ENCODE measurements at regions not wholly inside any gene's neighbourhood (a gene's known extent, or its start where the extent isn't known, plus 50 kb on each side); places are given as distances from the start of the nearest gene placed in this dataset.

GRCh38 chr17:77464988-77465357, 324.2 kb downstream of the SEC14L1 start:
- DNase-seq: no peak

- no peak for DNase-seq
Measured at GRCh38 chr17:77465358-77466041, 324.7 kb downstream of the SEC14L1 start.

DNA sequence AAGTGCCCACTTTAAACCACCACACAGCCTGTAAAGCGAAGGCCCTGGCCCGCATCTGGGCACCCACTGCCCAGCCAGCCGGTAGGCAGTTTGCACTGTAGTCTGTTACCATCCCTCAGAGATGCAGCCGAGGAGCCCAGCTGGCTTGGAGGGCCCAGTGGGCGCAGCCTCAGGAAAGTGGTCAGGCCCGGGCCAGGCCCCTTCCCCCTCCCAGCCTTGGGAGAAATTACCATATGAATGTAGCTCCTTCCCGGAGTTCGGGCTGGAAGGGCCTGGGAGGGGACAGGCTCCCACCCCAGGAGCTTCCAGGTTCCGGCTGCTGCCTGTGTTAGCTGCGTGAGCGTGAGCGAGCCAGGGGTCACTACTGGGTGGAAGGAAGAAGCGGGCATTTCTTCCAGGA, 325.4 kb downstream of the SEC14L1 start:
- DNase-seq: no peak

DNA sequence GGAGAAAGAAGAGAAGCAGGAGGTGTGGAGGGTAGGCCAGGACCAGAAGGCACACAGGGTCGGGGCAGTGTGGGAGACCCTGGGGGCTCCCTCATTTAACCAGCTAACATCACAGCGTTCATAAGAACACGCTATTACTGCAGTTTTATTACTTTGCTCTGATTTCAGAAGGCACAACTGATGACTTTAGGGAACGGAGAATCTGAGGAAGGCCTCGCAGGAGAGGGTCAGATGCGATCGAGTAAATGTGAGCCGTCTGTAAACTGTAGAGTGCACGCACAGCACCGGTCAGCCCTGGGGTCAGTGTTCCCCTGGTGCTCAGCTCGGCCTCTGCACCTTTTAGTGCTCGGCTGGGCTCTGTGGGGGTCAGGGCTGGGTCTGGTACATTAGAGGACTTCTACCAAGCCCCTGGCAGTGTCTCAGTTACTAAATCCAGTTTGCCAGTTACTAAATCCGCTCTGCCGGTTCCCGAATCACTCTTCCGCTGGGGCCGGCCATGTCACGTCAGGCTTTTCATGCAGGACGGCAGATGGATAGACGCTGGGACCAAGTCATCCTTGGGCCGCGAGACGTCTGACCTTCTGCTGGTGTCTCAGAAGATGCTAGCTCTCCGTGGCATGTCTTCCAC, 325.9 kb downstream of the SEC14L1 start:
- DNase-seq: no peak

DNA sequence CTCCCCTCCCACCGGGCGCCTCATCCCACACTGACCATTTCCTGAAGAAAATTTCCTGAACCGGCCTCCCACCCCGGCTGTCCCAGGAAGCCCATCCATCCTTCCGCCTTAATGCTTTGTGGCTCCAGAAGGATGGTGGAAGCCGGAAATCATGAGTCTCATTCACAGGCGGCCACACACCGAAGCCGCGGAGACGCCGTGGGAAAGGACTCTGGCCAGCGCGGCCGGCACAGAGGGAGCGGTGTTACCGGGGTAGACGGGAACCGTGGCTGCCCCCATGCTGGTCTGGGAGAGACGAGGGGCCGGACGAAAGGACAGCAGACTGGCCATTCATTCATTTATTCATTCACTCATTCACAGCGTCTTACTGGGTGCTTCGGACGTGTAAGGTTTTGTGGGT, 326.8 kb downstream of the SEC14L1 start:
- no peak for DNase-seq

- no peak for DNase-seq
Measured at GRCh38 chr17:77468897-77469296, 328.1 kb downstream of the SEC14L1 start.

GRCh38 chr17:77470330-77470786, 329.6 kb downstream of the SEC14L1 start:
- DNase-seq: no peak

DNA sequence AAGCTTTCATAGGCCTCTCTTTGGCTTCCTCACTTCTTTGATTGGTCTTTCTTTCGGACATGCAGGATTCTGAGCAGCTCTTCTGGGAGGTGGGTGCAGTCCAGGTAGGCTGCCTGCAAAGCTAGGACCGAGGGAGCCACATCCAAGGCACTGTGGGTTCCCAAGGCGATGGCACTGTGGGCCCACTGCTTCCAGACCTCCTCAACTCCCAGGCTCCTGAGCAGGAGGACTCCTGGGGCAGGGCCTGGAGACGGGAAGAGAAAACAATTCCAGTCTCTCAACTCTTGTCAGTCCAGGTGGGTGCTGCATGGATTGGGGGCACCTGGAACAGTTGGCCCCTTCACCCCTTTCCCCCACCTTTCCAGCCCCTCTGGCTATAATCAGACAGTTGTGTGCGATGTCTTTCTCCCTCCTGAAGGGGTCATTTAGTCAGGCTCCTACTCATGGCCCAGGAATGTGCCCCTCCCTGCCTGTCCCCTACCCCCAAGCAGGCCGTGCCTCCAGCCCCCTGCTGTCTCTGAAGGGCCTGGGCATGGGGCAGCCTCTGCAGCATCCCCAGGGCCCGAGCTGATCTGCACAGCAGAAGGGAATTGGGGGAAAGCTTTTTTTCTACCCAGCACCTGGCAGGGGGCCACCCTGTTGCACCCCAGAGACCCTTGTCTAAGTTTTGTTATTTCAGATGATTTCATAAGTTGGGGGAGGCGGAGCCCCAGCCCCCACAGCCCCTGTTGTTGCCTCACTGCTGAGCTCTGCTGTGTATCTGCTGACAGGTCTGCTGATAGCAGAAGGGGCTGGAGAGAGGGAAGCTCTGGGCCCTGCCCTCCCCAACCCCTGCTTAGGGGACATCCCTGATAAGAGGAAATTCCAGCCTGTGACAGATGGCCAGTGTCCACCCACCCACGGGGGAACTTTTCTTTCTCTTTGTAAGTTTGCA, 330.3 kb downstream of the SEC14L1 start:
- DNase-seq: no peak

GRCh38 chr17:77471984-77472461, 331.3 kb downstream of the SEC14L1 start:
- DNase-seq: peak; percentile 20

DNA sequence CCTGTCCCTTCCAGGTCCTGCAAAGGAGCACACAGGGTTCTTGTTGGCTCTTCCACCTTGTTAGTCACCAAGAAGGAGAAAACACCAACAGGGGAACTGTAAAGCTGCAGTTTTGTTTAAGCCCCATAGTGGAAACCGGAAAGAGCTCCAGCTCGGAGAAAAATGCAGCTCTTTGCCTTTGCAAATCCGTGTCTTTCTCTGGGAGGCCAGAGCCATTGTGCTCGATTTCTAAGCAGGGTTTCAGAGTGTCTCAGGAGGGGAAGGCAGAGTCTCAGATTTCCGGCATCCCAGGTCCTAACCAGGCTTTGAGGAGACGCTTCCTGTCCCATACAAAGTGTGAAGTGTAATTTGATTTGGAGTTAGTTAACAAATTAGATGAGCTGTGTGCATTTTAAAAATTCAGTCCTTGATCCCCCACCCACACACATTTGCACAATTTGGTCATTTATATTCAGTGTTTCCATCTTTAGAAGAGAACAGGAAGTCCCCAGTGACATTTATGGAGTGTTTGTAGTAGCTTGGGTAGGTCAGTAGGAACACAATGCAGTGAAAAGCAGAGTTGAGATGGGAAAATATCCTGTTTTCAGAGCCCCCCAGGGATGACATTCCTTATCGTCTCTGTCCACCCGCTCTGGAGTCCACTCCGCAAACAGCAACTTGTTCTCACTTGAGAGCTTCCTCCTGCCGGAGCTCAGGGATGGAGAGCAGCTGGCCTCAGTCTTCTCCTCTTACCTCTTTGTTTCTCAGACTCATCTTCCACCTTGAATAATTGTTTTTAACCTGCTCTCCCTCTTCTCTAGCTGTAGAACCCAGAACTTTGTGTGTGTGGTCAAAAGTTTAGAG, 331.9 kb downstream of the SEC14L1 start:
- no peak for DNase-seq

- no peak for DNase-seq
Measured at GRCh38 chr17:77473615-77474226, 333.0 kb downstream of the SEC14L1 start.

GRCh38 chr17:77474292-77474988, 333.7 kb downstream of the SEC14L1 start:
- no peak for DNase-seq

DNA sequence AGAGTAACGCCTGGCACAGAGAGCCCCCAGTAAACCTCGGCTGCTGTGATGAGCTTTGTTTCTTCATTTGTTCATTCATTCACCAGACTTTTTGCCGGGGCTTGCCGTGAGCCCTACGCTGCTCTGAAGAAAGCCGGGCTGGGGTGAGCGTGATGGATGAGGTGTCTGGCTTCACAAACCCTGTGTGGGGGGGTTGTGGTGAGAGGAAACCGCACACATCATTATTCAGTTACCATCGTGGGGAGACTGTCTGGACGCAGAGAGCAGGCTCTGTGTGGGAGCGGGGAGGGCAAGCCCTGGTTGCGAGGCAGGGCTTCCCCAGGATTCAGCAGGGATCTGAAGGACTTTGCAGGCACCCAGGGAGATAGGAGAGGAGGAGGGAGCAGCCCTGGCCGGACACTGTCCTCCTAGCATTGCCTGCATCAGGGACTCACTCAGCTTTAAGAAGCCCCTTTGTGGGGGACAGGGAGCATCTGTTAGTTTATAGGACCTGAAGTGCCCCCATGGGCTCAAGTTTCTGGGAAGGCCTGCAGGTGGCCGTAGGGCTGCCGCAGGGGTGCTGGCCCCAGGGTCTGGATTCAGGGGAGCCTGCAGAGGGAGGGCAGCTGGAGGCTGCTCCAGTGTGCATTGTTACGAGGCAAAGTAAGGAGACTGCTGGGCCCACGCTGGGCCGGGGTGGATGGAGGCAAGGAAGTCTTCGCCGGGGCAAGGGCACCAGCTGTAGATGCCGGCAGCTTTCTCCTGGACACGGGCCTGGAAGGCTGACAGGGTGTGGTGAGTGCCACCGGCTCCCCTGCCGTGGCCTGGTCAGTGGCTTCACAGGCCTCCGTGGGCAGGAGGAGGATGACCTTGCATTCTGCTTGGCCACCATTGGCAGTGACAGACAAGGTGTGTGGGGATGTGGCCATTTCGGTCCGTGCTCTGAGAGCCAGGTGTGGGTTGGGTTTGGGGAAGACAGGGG, 334.5 kb downstream of the SEC14L1 start:
- DNase-seq: no peak

- no peak for DNase-seq
Measured at GRCh38 chr17:77476006-77476405, 335.2 kb downstream of the SEC14L1 start.

- no peak for DNase-seq
Measured at GRCh38 chr17:77476498-77476897, 335.7 kb downstream of the SEC14L1 start.

- DNase-seq: peak; percentile 38
Measured at GRCh38 chr17:77476931-77477805, 336.4 kb downstream of the SEC14L1 start.

DNA sequence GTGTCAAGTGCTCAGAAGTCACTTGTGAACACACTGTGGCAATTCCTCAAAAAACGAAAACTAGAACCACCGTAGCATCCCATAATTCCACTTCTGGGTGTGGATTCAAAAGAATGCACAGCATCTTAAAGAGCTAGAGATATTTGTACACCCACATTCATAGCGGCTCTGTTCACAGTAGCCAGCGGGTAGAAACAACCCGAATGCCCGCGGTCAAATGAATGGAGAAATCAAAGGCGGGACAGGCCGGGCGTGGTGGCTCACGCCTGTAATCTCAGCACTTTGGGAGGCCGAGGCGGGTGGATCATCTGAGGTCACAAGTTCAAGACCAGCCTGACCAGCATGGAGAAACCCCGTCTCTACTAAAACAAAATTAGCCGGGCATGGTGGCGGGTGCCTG, 337.5 kb downstream of the SEC14L1 start:
- no peak for DNase-seq

DNA sequence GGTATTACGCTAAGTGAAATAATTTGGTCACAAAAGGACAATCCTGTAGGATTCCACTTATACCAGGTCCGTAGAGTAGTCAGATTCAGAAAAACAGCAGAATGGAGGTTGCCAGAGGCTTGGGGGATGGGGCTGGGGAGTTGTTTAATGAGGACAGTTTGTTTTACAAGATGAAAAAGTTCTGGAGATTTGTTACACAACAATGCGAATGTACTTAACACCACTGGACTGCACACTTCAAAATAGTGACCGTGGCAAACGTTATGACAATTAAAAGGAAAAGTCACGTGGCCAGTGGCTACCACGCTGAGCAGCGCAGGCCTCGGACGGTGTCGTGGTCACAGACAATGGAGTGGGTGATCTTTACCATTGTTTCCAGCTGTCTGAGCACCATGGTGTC, 338.1 kb downstream of the SEC14L1 start:
- DNase-seq: no peak

Data from NCI-H1694 (cell line).